ENCODE measurements at regions not wholly inside any gene's neighbourhood (a gene's known extent, or its start where the extent isn't known, plus 50 kb on each side); places are given as distances from the start of the nearest gene placed in this dataset.

DNA sequence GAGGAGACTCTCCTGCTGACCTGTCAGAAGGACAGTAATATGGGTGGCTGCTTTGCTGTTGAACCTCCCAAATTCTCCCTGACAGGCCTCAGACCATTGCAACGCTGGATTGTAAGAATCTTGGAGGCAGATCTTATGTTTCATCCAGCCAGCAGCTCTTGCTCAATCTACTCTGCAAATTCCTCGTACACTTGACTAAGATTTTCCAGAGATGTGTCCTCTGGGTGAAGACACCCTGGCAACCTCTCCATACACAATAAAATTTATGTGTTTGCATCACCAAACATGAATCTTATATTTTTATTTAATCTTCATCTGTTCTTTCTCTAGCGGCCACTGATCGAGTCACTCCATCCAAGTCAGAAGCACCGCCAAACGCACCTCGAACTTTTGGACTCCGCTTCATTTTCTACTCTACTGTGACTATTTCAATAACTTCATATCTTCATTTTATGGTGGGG, 623.1 kb downstream of the ACTR3B start:
- intact Hi-C loops (cut with DNase I) = no loop called here
- no peaks in the 10 kb centered on the region for H3K36me3 ChIP-seq
- no peaks in the 10 kb centered on the region for H3K9me3 ChIP-seq
- no peak overlapping the region for H3K27ac ChIP-seq
- TF ChIP-seq POLR2A (IDR thresholded peaks at IDR 0.05) (no peak), CTCF (IDR thresholded peaks at IDR 0.05) (no peak)
- H3K4me1 ChIP-seq = peaks cover 0 to 4% of the 10 kb centered on the region in 2 donors
- no peak overlapping the region for H3K4me3 ChIP-seq (replicated peaks in 1 of 3)
- 82 to 85% methylated on average over 8 of the region's 8 CpGs for WGBS, 2 donors
- H3K27me3 ChIP-seq = no peaks in the 10 kb centered on the region
- DNase-seq = no peak

- WGBS, 2 donors = 62 to 71% methylated on average over 1 of the region's 1 CpG
- Histone ChIP-seq H3K27me3 (no peaks in the 10 kb centered on the region), H3K27ac (no peak overlapping the region), H3K36me3 (no peaks in the 10 kb centered on the region), H3K4me1 (peaks cover 0 to 4% of the 10 kb centered on the region in 2 donors), H3K9me3 (no peaks in the 10 kb centered on the region), H3K4me3 (replicated peaks in 1 of 3) (no peak overlapping the region)
- DNase-seq = no peak
- TF ChIP-seq CTCF (IDR thresholded peaks at IDR 0.05) (no peak), POLR2A (IDR thresholded peaks at IDR 0.05) (no peak)
- intact Hi-C loops (cut with DNase I) = no loop called here
Measured at GRCh38 chr7:153383781-153384180, 624.2 kb downstream of the ACTR3B start.

- Histone ChIP-seq H3K4me1 (peaks cover 0 to 4% of the 10 kb centered on the region in 2 donors), H3K36me3 (no peaks in the 10 kb centered on the region), H3K27me3 (no peaks in the 10 kb centered on the region), H3K27ac (no peak overlapping the region), H3K4me3 (replicated peaks in 1 of 3) (no peak overlapping the region), H3K9me3 (no peaks in the 10 kb centered on the region)
- TF ChIP-seq CTCF (IDR thresholded peaks at IDR 0.05) = no peak
- WGBS, 2 donors = 46 to 77% methylated on average over 2 of the region's 2 CpGs
- no peak for DNase-seq
- intact Hi-C loops (cut with DNase I) = no loop called here
Measured at GRCh38 chr7:153385502-153385901, 626.0 kb downstream of the ACTR3B start.

GRCh38 chr7:153386556-153386955, 627.0 kb downstream of the ACTR3B start:
- H3K36me3 ChIP-seq = no peaks in the 10 kb centered on the region
- intact Hi-C loops (cut with DNase I) = no loop called here
- H3K4me1 ChIP-seq = peaks cover 0 to 1% of the 10 kb centered on the region in 2 donors
- H3K4me3 ChIP-seq (replicated peaks in 1 of 3) = no peak overlapping the region
- no peak for DNase-seq
- TF ChIP-seq POLR2A (IDR thresholded peaks at IDR 0.05) = no peak
- no peak for TF ChIP-seq CTCF (IDR thresholded peaks at IDR 0.05)
- 52 to 56% methylated on average over 10 of the region's 10 CpGs for WGBS, 2 donors
- no peaks in the 10 kb centered on the region for H3K9me3 ChIP-seq
- no peaks in the 10 kb centered on the region for H3K27me3 ChIP-seq
- no peak overlapping the region for H3K27ac ChIP-seq

- intact Hi-C loops (cut with DNase I) = no loop called here
- TF ChIP-seq POLR2A (IDR thresholded peaks at IDR 0.05) (no peak), CTCF (IDR thresholded peaks at IDR 0.05) (no peak)
- no peaks in the 10 kb centered on the region for H3K27me3 ChIP-seq
- H3K36me3 ChIP-seq = no peaks in the 10 kb centered on the region
- DNase-seq = no peak
- no peak overlapping the region for H3K4me3 ChIP-seq (replicated peaks in 1 of 3)
- no peaks in the 10 kb centered on the region for H3K9me3 ChIP-seq
- H3K4me1 ChIP-seq = no peaks in the 10 kb centered on the region
- H3K27ac ChIP-seq = no peak overlapping the region
Measured at GRCh38 chr7:153388611-153389010, 629.1 kb downstream of the ACTR3B start.

Data from thyroid gland (tissue), 4 donors.